ENCODE measurements at regions not wholly inside any gene's neighbourhood (a gene's known extent, or its start where the extent isn't known, plus 50 kb on each side); places are given as distances from the start of the nearest gene placed in this dataset.

GRCh38 chr1:38207906-38208305, 161.3 kb upstream of the POU3F1 start:
- no peak overlapping the region for H3K4me3 ChIP-seq (ENCODE audit: low read depth, low read length)
- DNase-seq (ENCODE audit: low read depth) = no peak
- no peak for TF ChIP-seq CTCF (conservative IDR thresholded peaks at IDR 0.05; ENCODE audit: low read depth, low read length)

DNA sequence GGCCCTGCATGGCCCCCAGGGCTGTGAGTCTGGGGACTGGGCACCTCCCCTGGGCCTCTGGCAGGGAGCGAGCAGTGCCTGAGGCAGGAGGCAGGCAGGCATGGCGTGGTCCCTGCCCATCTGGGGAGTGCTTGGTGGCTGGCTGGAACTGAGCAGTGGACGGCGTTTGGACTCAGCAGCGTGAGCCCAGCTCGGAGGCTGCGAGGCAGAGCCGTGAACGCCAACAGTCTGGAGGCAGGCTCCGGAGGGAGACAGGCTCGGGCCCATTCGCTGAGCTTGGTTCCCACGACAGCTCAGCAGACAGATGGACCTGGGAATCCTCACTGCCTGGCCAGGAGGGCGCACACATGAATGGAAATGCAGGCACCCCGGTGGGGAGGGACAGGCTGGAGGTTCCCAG, 160.7 kb upstream of the POU3F1 start:
- DNase-seq (ENCODE audit: low read depth) = no peak
- no peak overlapping the region for H3K4me3 ChIP-seq (ENCODE audit: low read depth, low read length)
- no peak for TF ChIP-seq CTCF (conservative IDR thresholded peaks at IDR 0.05; ENCODE audit: low read depth, low read length)

DNA sequence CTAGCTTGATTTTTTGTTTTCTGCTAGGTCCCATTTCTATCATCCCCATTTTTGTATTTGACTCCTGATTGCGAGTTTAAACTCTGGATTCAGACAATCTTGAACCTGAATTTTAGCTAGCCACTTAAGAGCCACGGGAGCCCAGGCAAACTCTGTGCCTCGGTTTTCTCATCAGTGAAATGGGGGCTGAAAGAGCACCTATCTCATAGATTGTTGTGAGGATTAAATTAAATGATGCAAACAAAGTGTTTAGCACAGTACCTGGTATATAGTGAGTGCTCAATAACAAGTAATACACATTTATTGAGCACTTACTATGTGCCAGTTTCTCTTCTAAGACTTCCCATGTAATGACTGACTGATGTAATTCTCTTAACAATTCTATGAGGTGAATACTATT, 158.1 kb upstream of the POU3F1 start:
- no peak overlapping the region for H3K4me3 ChIP-seq (ENCODE audit: low read depth, low read length)
- DNase-seq (ENCODE audit: low read depth) = no peak
- no peak for TF ChIP-seq CTCF (conservative IDR thresholded peaks at IDR 0.05; ENCODE audit: low read depth, low read length)

- H3K4me3 ChIP-seq (ENCODE audit: low read depth, low read length) = no peak overlapping the region
- DNase-seq (ENCODE audit: low read depth) = no peak
- TF ChIP-seq CTCF (conservative IDR thresholded peaks at IDR 0.05; ENCODE audit: low read depth, low read length) = no peak
These were observed 156.8 kb upstream of the POU3F1 start for GRCh38 chr1:38203441-38203840.

- DNase-seq (ENCODE audit: low read depth) = no peak
- no peak overlapping the region for H3K4me3 ChIP-seq (ENCODE audit: low read depth, low read length)
- no peak for TF ChIP-seq CTCF (conservative IDR thresholded peaks at IDR 0.05; ENCODE audit: low read depth, low read length)
These were observed 154.8 kb upstream of the POU3F1 start for GRCh38 chr1:38201431-38201830.

GRCh38 chr1:38198621-38199020, 152.0 kb upstream of the POU3F1 start:
- TF ChIP-seq CTCF (conservative IDR thresholded peaks at IDR 0.05; ENCODE audit: low read depth, low read length) = no peak
- no peak for DNase-seq (ENCODE audit: low read depth)
- no peak overlapping the region for H3K4me3 ChIP-seq (ENCODE audit: low read depth, low read length)

DNA sequence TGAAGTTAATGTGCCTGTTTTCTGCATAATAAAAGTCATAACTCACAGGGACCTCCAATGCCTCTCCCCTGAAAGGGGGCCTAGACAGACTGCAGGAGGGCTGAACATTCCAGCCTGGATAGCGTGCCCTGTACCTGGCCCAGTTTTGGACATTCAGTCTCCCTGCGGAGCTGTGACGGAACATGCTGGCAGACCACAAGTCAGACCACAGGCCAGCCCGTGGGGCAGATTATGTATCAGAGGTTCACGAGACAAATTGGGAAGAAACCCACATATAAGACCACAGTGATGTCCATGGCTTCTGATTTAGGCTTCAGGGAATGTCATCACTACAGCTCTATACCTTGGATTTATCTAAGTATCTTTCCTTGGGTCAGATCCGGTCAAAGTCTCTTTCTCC, 151.5 kb upstream of the POU3F1 start:
- TF ChIP-seq CTCF (conservative IDR thresholded peaks at IDR 0.05; ENCODE audit: low read depth, low read length) = no peak

More for the DNA sequence above, 151.5 kb upstream of the POU3F1 start:
- no peak for DNase-seq (ENCODE audit: low read depth)
- H3K4me3 ChIP-seq (ENCODE audit: low read depth, low read length) = no peak overlapping the region
